ENCODE measurements at regions not wholly inside any gene's neighbourhood (a gene's known extent, or its start where the extent isn't known, plus 50 kb on each side); places are given as distances from the start of the nearest gene placed in this dataset.

- no peak overlapping the region for H3K27ac ChIP-seq (ENCODE audit: low read depth in 1 of 2, low read length in 2 of 2)
- no peaks in the 10 kb centered on the region for H3K27me3 ChIP-seq (ENCODE audit: control insufficient read depth in 1 of 2, insufficient read depth in 2 of 2, low read length in 1 of 2)
- no peak for ATAC-seq (ENCODE audit: low FRiP score)
- no peaks in the 10 kb centered on the region for H3K9me3 ChIP-seq (ENCODE audit: control insufficient read depth, low read length)
- 30 to 32% methylated on average over 1 of the region's 1 CpG for WGBS, 2 donors
- H3K4me3 ChIP-seq (ENCODE audit: low read length in 2 of 2): no peak overlapping the region
- no peak for DNase-seq
- H3K4me1 ChIP-seq (ENCODE audit: control insufficient read depth in 1 of 2, insufficient read depth in 2 of 2, low read length in 2 of 2): peaks cover 0 to 4% of the 10 kb centered on the region in 2 donors
- no peaks in the 10 kb centered on the region for H3K36me3 ChIP-seq (ENCODE audit: control insufficient read depth in 1 of 2, insufficient read depth in 2 of 2, low read length in 1 of 2)
- intact Hi-C loops (cut with DNase I): no loop called here
These were observed 50.5 kb upstream of the GUCY1A1 start for GRCh38 chr4:155616117-155616516.

GRCh38 chr4:155615081-155615887, 51.4 kb upstream of the GUCY1A1 start:
- Histone ChIP-seq H3K27me3 (ENCODE audit: control insufficient read depth in 1 of 2, insufficient read depth in 2 of 2, low read length in 1 of 2) (no peaks in the 10 kb centered on the region), H3K4me1 (ENCODE audit: control insufficient read depth in 1 of 2, insufficient read depth in 2 of 2, low read length in 2 of 2) (peaks cover 0 to 4% of the 10 kb centered on the region in 2 donors), H3K4me3 (ENCODE audit: low read length in 2 of 2) (no peak overlapping the region), H3K9me3 (ENCODE audit: control insufficient read depth, low read length) (no peaks in the 10 kb centered on the region), H3K36me3 (ENCODE audit: control insufficient read depth in 1 of 2, insufficient read depth in 2 of 2, low read length in 1 of 2) (no peaks in the 10 kb centered on the region), H3K27ac (ENCODE audit: low read depth in 1 of 2, low read length in 2 of 2) (no peak overlapping the region)
- 78 to 84% methylated on average over 4 of the region's 4 CpGs for WGBS, 2 donors
- intact Hi-C loops (cut with DNase I): no loop called here
- no peak for ATAC-seq (ENCODE audit: low FRiP score)
- no peak for DNase-seq

GRCh38 chr4:155614111-155614762, 52.4 kb upstream of the GUCY1A1 start:
- 97 to 100% methylated on average over 1 of the region's 1 CpG for WGBS, 2 donors

GRCh38 chr4:155612074-155612473, 54.6 kb upstream of the GUCY1A1 start:
- 86 to 90% methylated on average over 2 of the region's 2 CpGs for WGBS, 2 donors
- no peak for ATAC-seq (ENCODE audit: low FRiP score)
- no peaks in the 10 kb centered on the region for H3K4me1 ChIP-seq (ENCODE audit: control insufficient read depth in 1 of 2, insufficient read depth in 2 of 2, low read length in 2 of 2)
- DNase-seq: no peak
- intact Hi-C loops (cut with DNase I): no loop called here
- no peaks in the 10 kb centered on the region for H3K9me3 ChIP-seq (ENCODE audit: control insufficient read depth, low read length)
- no peak overlapping the region for H3K27ac ChIP-seq (ENCODE audit: low read depth in 1 of 2, low read length in 2 of 2)
- H3K27me3 ChIP-seq (ENCODE audit: control insufficient read depth in 1 of 2, insufficient read depth in 2 of 2, low read length in 1 of 2): no peaks in the 10 kb centered on the region
- H3K4me3 ChIP-seq (ENCODE audit: low read length in 2 of 2): no peak overlapping the region
- H3K36me3 ChIP-seq (ENCODE audit: control insufficient read depth in 1 of 2, insufficient read depth in 2 of 2, low read length in 1 of 2): no peaks in the 10 kb centered on the region

More at GRCh38 chr4:155614111-155614762, 52.4 kb upstream of the GUCY1A1 start:
- Histone ChIP-seq H3K36me3 (ENCODE audit: control insufficient read depth in 1 of 2, insufficient read depth in 2 of 2, low read length in 1 of 2) (no peaks in the 10 kb centered on the region), H3K27ac (ENCODE audit: low read depth in 1 of 2, low read length in 2 of 2) (no peak overlapping the region), H3K27me3 (ENCODE audit: control insufficient read depth in 1 of 2, insufficient read depth in 2 of 2, low read length in 1 of 2) (no peaks in the 10 kb centered on the region), H3K4me3 (ENCODE audit: low read length in 2 of 2) (no peak overlapping the region), H3K4me1 (ENCODE audit: control insufficient read depth in 1 of 2, insufficient read depth in 2 of 2, low read length in 2 of 2) (peaks cover 0 to 4% of the 10 kb centered on the region in 2 donors), H3K9me3 (ENCODE audit: control insufficient read depth, low read length) (no peaks in the 10 kb centered on the region)
- intact Hi-C loops (cut with DNase I): no loop called here
- no peak for DNase-seq
- ATAC-seq (ENCODE audit: low FRiP score): no peak

GRCh38 chr4:155611501-155611900, 55.1 kb upstream of the GUCY1A1 start:
- Histone ChIP-seq H3K4me1 (ENCODE audit: control insufficient read depth in 1 of 2, insufficient read depth in 2 of 2, low read length in 2 of 2) (no peaks in the 10 kb centered on the region), H3K36me3 (ENCODE audit: control insufficient read depth in 1 of 2, insufficient read depth in 2 of 2, low read length in 1 of 2) (no peaks in the 10 kb centered on the region), H3K9me3 (ENCODE audit: control insufficient read depth, low read length) (no peaks in the 10 kb centered on the region), H3K27me3 (ENCODE audit: control insufficient read depth in 1 of 2, insufficient read depth in 2 of 2, low read length in 1 of 2) (no peaks in the 10 kb centered on the region), H3K4me3 (ENCODE audit: low read length in 2 of 2) (no peak overlapping the region), H3K27ac (ENCODE audit: low read depth in 1 of 2, low read length in 2 of 2) (no peak overlapping the region)
- ATAC-seq (ENCODE audit: low FRiP score) (no peak), DNase-seq (no peak)
- WGBS, 2 donors: 96 to 98% methylated on average over 4 of the region's 4 CpGs
- intact Hi-C loops (cut with DNase I): no loop called here

GRCh38 chr4:155610143-155610542, 56.5 kb upstream of the GUCY1A1 start:
- no peak overlapping the region for H3K27ac ChIP-seq (ENCODE audit: low read depth in 1 of 2, low read length in 2 of 2)
- H3K4me3 ChIP-seq (ENCODE audit: low read length in 2 of 2): no peak overlapping the region
- ATAC-seq (ENCODE audit: low FRiP score) (no peak), DNase-seq (no peak)
- H3K36me3 ChIP-seq (ENCODE audit: control insufficient read depth in 1 of 2, insufficient read depth in 2 of 2, low read length in 1 of 2): no peaks in the 10 kb centered on the region
- 81 to 88% methylated on average over 5 of the region's 5 CpGs for WGBS, 2 donors
- H3K4me1 ChIP-seq (ENCODE audit: control insufficient read depth in 1 of 2, insufficient read depth in 2 of 2, low read length in 2 of 2): no peaks in the 10 kb centered on the region
- no peaks in the 10 kb centered on the region for H3K9me3 ChIP-seq (ENCODE audit: control insufficient read depth, low read length)
- intact Hi-C loops (cut with DNase I): no loop called here
- H3K27me3 ChIP-seq (ENCODE audit: control insufficient read depth in 1 of 2, insufficient read depth in 2 of 2, low read length in 1 of 2): no peaks in the 10 kb centered on the region

- Histone ChIP-seq H3K9me3 (ENCODE audit: control insufficient read depth, low read length) (no peaks in the 10 kb centered on the region), H3K4me1 (ENCODE audit: control insufficient read depth in 1 of 2, insufficient read depth in 2 of 2, low read length in 2 of 2) (no peaks in the 10 kb centered on the region), H3K36me3 (ENCODE audit: control insufficient read depth in 1 of 2, insufficient read depth in 2 of 2, low read length in 1 of 2) (no peaks in the 10 kb centered on the region), H3K4me3 (ENCODE audit: low read length in 2 of 2) (no peak overlapping the region), H3K27me3 (ENCODE audit: control insufficient read depth in 1 of 2, insufficient read depth in 2 of 2, low read length in 1 of 2) (no peaks in the 10 kb centered on the region), H3K27ac (ENCODE audit: low read depth in 1 of 2, low read length in 2 of 2) (no peak overlapping the region)
- ATAC-seq (ENCODE audit: low FRiP score) (no peak), DNase-seq (no peak)
- WGBS, 2 donors: 90 to 98% methylated on average over 1 of the region's 1 CpG
- intact Hi-C loops (cut with DNase I): no loop called here
These were observed 57.1 kb upstream of the GUCY1A1 start for GRCh38 chr4:155609455-155610059.

- no peaks in the 10 kb centered on the region for H3K4me1 ChIP-seq (ENCODE audit: control insufficient read depth in 1 of 2, insufficient read depth in 2 of 2, low read length in 2 of 2)
- ATAC-seq (ENCODE audit: low FRiP score) (peak; percentile 42), DNase-seq (no peak)
- no peaks in the 10 kb centered on the region for H3K9me3 ChIP-seq (ENCODE audit: control insufficient read depth, low read length)
- H3K4me3 ChIP-seq (ENCODE audit: low read length in 2 of 2): no peak overlapping the region
- WGBS, 2 donors: 50 to 56% methylated on average over 3 of the region's 3 CpGs
- intact Hi-C loops (cut with DNase I): no loop called here
- no peaks in the 10 kb centered on the region for H3K36me3 ChIP-seq (ENCODE audit: control insufficient read depth in 1 of 2, insufficient read depth in 2 of 2, low read length in 1 of 2)
- no peaks in the 10 kb centered on the region for H3K27me3 ChIP-seq (ENCODE audit: control insufficient read depth in 1 of 2, insufficient read depth in 2 of 2, low read length in 1 of 2)
- no peak overlapping the region for H3K27ac ChIP-seq (ENCODE audit: low read depth in 1 of 2, low read length in 2 of 2)
These were observed 58.3 kb upstream of the GUCY1A1 start for GRCh38 chr4:155608225-155608885.
